SK-N-SH (cell line): ENCODE measurements at regions not wholly inside any gene's neighbourhood (a gene's known extent, or its start where the extent isn't known, plus 50 kb on each side); places are given as distances from the start of the nearest gene placed in this dataset.

Experiments
- CTCF ChIA-PET: fragments of 300-600, 350-600 bp; formaldehyde crosslinking; extraction: SDS; loops from one replicate; lab custom pipeline; 2021; lab: Yijun Ruan, JAX
- POLR2A ChIA-PET: fragments of 350-600 bp; sonication (Branson Sonifier 250); formaldehyde crosslinking; extraction: SDS; loops from one replicate; lab custom pipeline; 2020; ENCODE audit warnings: antibody characterized with exemption, inconsistent platforms; lab: Yijun Ruan, JAX
- DNase-seq: peaks from one replicate; pipeline ENCODE4 v3.0.0; 2012
- H2AFZ ChIP-seq: fragments of 200-600 bp; sonication (generic); 2 replicates; pipeline ENCODE4 v1.8.1; 2016; ENCODE audit warnings: antibody characterized with exemption, mild to moderate bottlenecking, low read depth
- H3F3A ChIP-seq: fragments of 200-600 bp; sonication (generic); replicated peaks from 2 replicates; pipeline ENCODE3; 2016; ENCODE audit warnings: antibody characterized with exemption, mild to moderate bottlenecking; ENCODE audit not compliant: insufficient read depth
- H3K27ac ChIP-seq, 2 experiments: fragments of 200-500 bp in 1 of 2; fragments of 200-600 bp in 1 of 2; sonication (Bioruptor generic) in 1 of 2; sonication (generic), shearing (Covaris generic) in 1 of 2; 2 replicates each; pipeline versions ENCODE4 v1.5.1 to v1.6.1; 2014 to 2016; ENCODE audit warnings: low read depth in 2 of 2, inconsistent platforms in 1 of 2, low read length in 1 of 2, mild to moderate bottlenecking in 1 of 2, mixed read lengths in 1 of 2
- H3K27me3 ChIP-seq: fragments of 200-600 bp; sonication (generic), shearing (Covaris generic); 2 replicates; pipeline ENCODE4 v1.6.1; 2016; ENCODE audit warnings: mixed run types; ENCODE audit not compliant: insufficient read depth
- H3K36me3 ChIP-seq, 2 experiments: fragments of 200-500 bp in 1 of 2; fragments of 200-600 bp in 1 of 2; sonication (Bioruptor generic) in 1 of 2; sonication (generic) in 1 of 2; replicated peaks in 1 of 2; 2 replicates each; pipeline versions ENCODE3 to v1.5.1; 2014 to 2016; ENCODE audit warnings: low read length in 1 of 2, mild to moderate bottlenecking in 1 of 2; ENCODE audit not compliant: insufficient read depth in 2 of 2, control insufficient read depth in 1 of 2
- H3K4me1 ChIP-seq, 2 experiments: fragments of 200-500 bp in 1 of 2; fragments of 200-600 bp in 1 of 2; sonication (Bioruptor generic) in 1 of 2; sonication (generic), shearing (Covaris generic) in 1 of 2; 2 replicates each; pipeline versions ENCODE4 v1.5.1 to v1.6.1; 2014 to 2016; ENCODE audit warnings: low read depth in 1 of 2, low read length in 1 of 2, mixed run types in 1 of 2; ENCODE audit not compliant: insufficient read depth in 2 of 2, control insufficient read depth in 1 of 2
- H3K4me2 ChIP-seq: fragments of 200-600 bp; sonication (generic), shearing (Covaris generic); 2 replicates; pipeline ENCODE4 v1.6.1; 2017; ENCODE audit warnings: mixed run types
- H3K4me3 ChIP-seq, 2 experiments: fragments of 200-500 bp in 1 of 2; fragments of 200-600 bp in 1 of 2; sonication (Bioruptor generic) in 1 of 2; sonication (generic), shearing (Covaris generic) in 1 of 2; 2 replicates each; pipeline versions ENCODE4 v1.5.1 to v1.8.1; 2014 to 2016; ENCODE audit warnings: low read depth in 2 of 2, inconsistent platforms in 1 of 2, low read length in 1 of 2, mild to moderate bottlenecking in 1 of 2, mixed read lengths in 1 of 2, moderate library complexity in 1 of 2
- H3K79me2 ChIP-seq: fragments of 200-600 bp; sonication (generic); 2 replicates; pipeline ENCODE4 v1.8.1; 2017; ENCODE audit warnings: mild to moderate bottlenecking; ENCODE audit not compliant: insufficient read depth
- H3K9ac ChIP-seq: fragments of 200-600 bp; sonication (generic); 2 replicates; pipeline ENCODE4 v1.6.1; 2017; ENCODE audit warnings: mixed run types
- H3K9me2 ChIP-seq: fragments of 200-600 bp; sonication (generic); 2 replicates; pipeline ENCODE4 v1.6.1; 2017; ENCODE audit warnings: mixed run types
- H3K9me3 ChIP-seq: fragments of 200-600 bp; sonication (generic); 2 replicates; pipeline ENCODE4 v1.6.1; 2017; ENCODE audit warnings: mixed run types, mild to moderate bottlenecking, moderate library complexity
- H4K20me1 ChIP-seq: fragments of 200-600 bp; sonication (generic); 2 replicates; pipeline ENCODE4 v1.6.1; 2017; ENCODE audit warnings: mild to moderate bottlenecking, mixed run types; ENCODE audit not compliant: insufficient read depth
- CHD2 ChIP-seq: fragments of 150-350 bp; IDR thresholded peaks from 2 replicates; pipeline ENCODE4 v1.6.1; 2018; ENCODE audit warnings: low read length; ENCODE audit not compliant: partially characterized antibody
- ELF1 ChIP-seq: IDR thresholded peaks from 2 replicates; pipeline ENCODE4 v1.4.0; 2012
- EZH2phosphoT487 ChIP-seq: fragments of 200-600 bp; sonication (generic); IDR thresholded peaks from 2 replicates; pipeline ENCODE4 v1.6.1; 2017; ENCODE audit warnings: low read depth, mixed run types, mild to moderate bottlenecking, antibody characterized with exemption, moderate library complexity, borderline replicate concordance
- FOXJ3 ChIP-seq: sonication (generic); formaldehyde crosslinking; IDR thresholded peaks from 2 replicates; pipeline ENCODE4 v1.5.1; 2020; ENCODE audit warnings: mild to moderate bottlenecking, missing genetic modification reagents
- FOXM1 ChIP-seq: IDR thresholded peaks from 2 replicates; pipeline ENCODE4 v1.4.0; 2012; ENCODE audit warnings: low read depth, mild to moderate bottlenecking
- GATA2 ChIP-seq: sonication (generic); formaldehyde crosslinking; IDR thresholded peaks from 2 replicates; pipeline ENCODE4 v1.5.0; 2020; ENCODE audit warnings: mild to moderate bottlenecking, missing genetic modification reagents
- NFIC ChIP-seq: IDR thresholded peaks from 2 replicates; pipeline ENCODE4 v1.4.0; 2012; ENCODE audit warnings: borderline replicate concordance
- NRF1 ChIP-seq: IDR thresholded peaks from 2 replicates; pipeline ENCODE4 v1.6.1; 2012; ENCODE audit warnings: low read depth, mild to moderate bottlenecking, low read length
- RCOR1 ChIP-seq: fragments of 150-350 bp; IDR thresholded peaks from 2 replicates; pipeline ENCODE4 v1.6.1; 2017; ENCODE audit warnings: antibody characterized with exemption, low read length
- REST ChIP-seq: IDR thresholded peaks from 2 replicates; pipeline ENCODE4 v1.6.1; 2012; ENCODE audit warnings: mild to moderate bottlenecking, low read depth, low read length, moderate library complexity
- RXRA ChIP-seq: IDR thresholded peaks from 2 replicates; pipeline ENCODE4 v1.4.0; 2012; ENCODE audit warnings: low read depth, mild to moderate bottlenecking, borderline replicate concordance
- SIN3A ChIP-seq: IDR thresholded peaks from 2 replicates; pipeline ENCODE4 v1.6.1; 2012; ENCODE audit warnings: low read depth, mild to moderate bottlenecking, low read length, moderate library complexity, borderline replicate concordance
- SMC3 ChIP-seq: IDR thresholded peaks from 2 replicates; pipeline ENCODE4 v1.6.1; 2012; ENCODE audit warnings: low read depth, low read length, improper control_type of control experiment
- TEAD4 ChIP-seq: IDR thresholded peaks from 2 replicates; pipeline ENCODE4 v1.4.0; 2012; ENCODE audit warnings: mild to moderate bottlenecking, borderline replicate concordance; ENCODE audit not compliant: insufficient read depth
- USF1 ChIP-seq: IDR thresholded peaks from 2 replicates; pipeline ENCODE4 v1.4.0; 2012; ENCODE audit warnings: low read depth, borderline replicate concordance
- WGBS: methylation state at CpG from one replicate; pipeline ENCODE4 v1.1.6; 2017; ENCODE audit warnings: low lambda C conversion rate; 5-methylcytosine and 5-hydroxymethylcytosine counted together
- TF ChIP-seq, protein P1 (sequence below): IDR thresholded peaks from 2 replicates; pipeline ENCODE4; 2012

GRCh38 chr13:84525865-84526264 lies 643.6 kb upstream of the SLITRK1 start (continued):
- TF ChIP-seq NFIC, result no peak
- no peak for TF ChIP-seq TEAD4
- TF ChIP-seq ELF1, result no peak
- no peak for TF ChIP-seq USF1
- TF ChIP-seq FOXJ3, result no peak
- TF ChIP-seq SIN3A, result no peak
- no peak for TF ChIP-seq FOXM1
- no peak for TF ChIP-seq NRF1
- no peak for TF ChIP-seq SMC3
- TF ChIP-seq, protein P1, sequence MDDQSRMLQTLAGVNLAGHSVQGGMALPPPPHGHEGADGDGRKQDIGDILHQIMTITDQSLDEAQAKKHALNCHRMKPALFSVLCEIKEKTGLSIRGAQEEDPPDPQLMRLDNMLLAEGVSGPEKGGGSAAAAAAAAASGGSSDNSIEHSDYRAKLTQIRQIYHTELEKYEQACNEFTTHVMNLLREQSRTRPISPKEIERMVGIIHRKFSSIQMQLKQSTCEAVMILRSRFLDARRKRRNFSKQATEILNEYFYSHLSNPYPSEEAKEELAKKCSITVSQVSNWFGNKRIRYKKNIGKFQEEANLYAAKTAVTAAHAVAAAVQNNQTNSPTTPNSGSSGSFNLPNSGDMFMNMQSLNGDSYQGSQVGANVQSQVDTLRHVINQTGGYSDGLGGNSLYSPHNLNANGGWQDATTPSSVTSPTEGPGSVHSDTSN, result no peak
- TF ChIP-seq REST, result no peak

- Histone ChIP-seq H3K4me1 (no peaks in the 10 kb centered on the region), H3K79me2 (no peaks in the 10 kb centered on the region; the same call in 1 of the 2 replicates), H3F3A (no peaks in the 10 kb centered on the region), H3K9me2 (no peaks in the 10 kb centered on the region), H3K9ac (no peak overlapping the region), H4K20me1 (no peaks in the 10 kb centered on the region), H3K27ac (no peak overlapping the region), H2AFZ (no peak overlapping the region), H3K36me3 (no peaks in the 10 kb centered on the region), H3K4me2 (no peak overlapping the region), H3K9me3 (no peaks in the 10 kb centered on the region), H3K4me3 (no peak overlapping the region), H3K27me3 (no peaks in the 10 kb centered on the region)
- DNase-seq, result no peak
- TF ChIP-seq EZH2phosphoT487, result no peak
- TF ChIP-seq RXRA, result no peak
- no peak for TF ChIP-seq CHD2
- no peak for TF ChIP-seq RCOR1
- no peak for TF ChIP-seq FOXJ3
- no peak for TF ChIP-seq GATA2 (CRISPR knock-in tag)
- no peak for TF ChIP-seq NFIC
- POLR2A ChIA-PET, result no interaction called here
- 11% methylated on average over 3 of the region's 3 CpGs for WGBS
- CTCF ChIA-PET, result no interaction called here
Measured at GRCh38 chr13:84524586-84524985, 642.3 kb upstream of the SLITRK1 start.
